SK-N-SH treated with all-trans-retinoic acid at 6 μM for 48 hours (cell line): ENCODE measurements at regions not wholly inside any gene's neighbourhood (a gene's known extent, or its start where the extent isn't known, plus 50 kb on each side); places are given as distances from the start of the nearest gene placed in this dataset.

Experiments
- CREB5 ChIP-seq: fragments of 250-450 bp; sonication (Bioruptor Pico); IDR thresholded peaks from 2 replicates; pipeline ENCODE4 v1.5.1; 2020; ENCODE audit warnings: low read depth, mild to moderate bottlenecking, moderate library complexity
- ESRRG ChIP-seq: fragments of 250-450 bp; sonication (Bioruptor Pico); IDR thresholded peaks from 2 replicates; pipeline ENCODE4 v1.6.1; 2021; ENCODE audit warnings: mild to moderate bottlenecking
- GLIS3 ChIP-seq: fragments of 250-450 bp; sonication (Bioruptor Pico); IDR thresholded peaks from 2 replicates; pipeline ENCODE4 v1.5.0; 2020; ENCODE audit warnings: mild to moderate bottlenecking, moderate library complexity
- ISL1 ChIP-seq: fragments of 250-450 bp; sonication (Bioruptor Pico); IDR thresholded peaks from 2 replicates; pipeline ENCODE4 v2.1.2; 2022; ENCODE audit warnings: mild to moderate bottlenecking, moderate library complexity
- OSR1 ChIP-seq: fragments of 250-450 bp; sonication (Bioruptor Pico); IDR thresholded peaks from 2 replicates; pipeline ENCODE4 v1.8.0; 2022; ENCODE audit warnings: moderate library complexity, mild to moderate bottlenecking, inconsistent platforms
- PATZ1 ChIP-seq: fragments of 250-450 bp; sonication (Bioruptor Pico); IDR thresholded peaks from 2 replicates; pipeline ENCODE4 v1.8.0; 2020; ENCODE audit warnings: mild to moderate bottlenecking, moderate library complexity, borderline replicate concordance
- POU6F1 ChIP-seq: fragments of 250-450 bp; sonication (Bioruptor Pico); IDR thresholded peaks from 2 replicates; pipeline ENCODE4 v1.8.0; 2021; ENCODE audit warnings: low read depth, mild to moderate bottlenecking, moderate library complexity, borderline replicate concordance
- RARB ChIP-seq: fragments of 250-450 bp; sonication (Bioruptor Pico); IDR thresholded peaks from 2 replicates; pipeline ENCODE4 v1.8.0; 2021; ENCODE audit warnings: mild to moderate bottlenecking, moderate library complexity
- SNAI2 ChIP-seq: fragments of 250-450 bp; sonication (Bioruptor Pico); IDR thresholded peaks from 2 replicates; pipeline ENCODE4 v1.5.0; 2020; ENCODE audit warnings: mild to moderate bottlenecking, moderate library complexity
- TOX ChIP-seq: fragments of 250-450 bp; sonication (Bioruptor Pico); IDR thresholded peaks from 2 replicates; pipeline ENCODE4 v1.8.0; 2021; ENCODE audit warnings: mild to moderate bottlenecking, moderate library complexity, borderline replicate concordance
- ZC3H10 ChIP-seq: fragments of 250-450 bp; sonication (Bioruptor Pico); IDR thresholded peaks from 2 replicates; pipeline ENCODE4 v1.5.1; 2021; ENCODE audit warnings: mild to moderate bottlenecking, moderate library complexity
- ZFP3 ChIP-seq: fragments of 250-450 bp; sonication (Bioruptor Pico); IDR thresholded peaks from 2 replicates; pipeline ENCODE4 v1.5.0; 2020; ENCODE audit warnings: mild to moderate bottlenecking, moderate library complexity
- ZFP30 ChIP-seq: fragments of 450-650 bp; formaldehyde crosslinking; IDR thresholded peaks from 2 replicates; pipeline ENCODE4 v1.5.0; 2022; ENCODE audit warnings: mild to moderate bottlenecking, moderate library complexity
- ZNF8 ChIP-seq: fragments of 450-650 bp; formaldehyde crosslinking; IDR thresholded peaks from 2 replicates; pipeline ENCODE4 v1.5.0; 2020; ENCODE audit warnings: mild to moderate bottlenecking, moderate library complexity

GRCh38 chr6:92180090-92180489 is 1239.3 kb downstream of the EPHA7 start:
- TF ChIP-seq ZNF8 (CRISPR knock-in tag) (no peak), GLIS3 (CRISPR knock-in tag) (no peak), ZFP3 (no peak), PATZ1 (no peak), ISL1 (CRISPR knock-in tag) (no peak), RARB (no peak), TOX (CRISPR knock-in tag) (no peak), CREB5 (CRISPR knock-in tag) (no peak), ZFP30 (CRISPR knock-in tag) (no peak), ESRRG (CRISPR knock-in tag) (no peak), OSR1 (CRISPR knock-in tag) (no peak), POU6F1 (CRISPR knock-in tag) (no peak), ZC3H10 (CRISPR knock-in tag) (no peak), SNAI2 (CRISPR knock-in tag) (no peak)
